H7 (cell line): ENCODE measurements at regions not wholly inside any gene's neighbourhood (a gene's known extent, or its start where the extent isn't known, plus 50 kb on each side); places are given as distances from the start of the nearest gene placed in this dataset.
"Not testable (repeated sequence)": the region's sequence is repeated elsewhere in the genome, so short reads cannot be mapped to it uniquely, and the experiment has no call there.

Experiments
- DNase-seq: peaks from one replicate; pipeline ENCODE4 v3.0.0; 2012
- H3K27me3 ChIP-seq: 2 replicates; pipeline ENCODE4 v1.6.0; 2011; ENCODE audit warnings: mild to moderate bottlenecking, low read length; ENCODE audit not compliant: control insufficient read depth, insufficient read depth
- H3K36me3 ChIP-seq: replicated peaks from 2 replicates; pipeline ENCODE4 v1.5.1; 2011; ENCODE audit warnings: low read length; ENCODE audit not compliant: control insufficient read depth, insufficient read depth
- H3K4me3 ChIP-seq: 2 replicates; pipeline ENCODE4 v1.5.1; 2011; ENCODE audit warnings: low read depth, mild to moderate bottlenecking, control low read depth, low read length, moderate library complexity; ENCODE audit not compliant: insufficient read depth

GRCh38 chrX:112450810-112451209 is 228.9 kb downstream of the LHFPL1 start:
- H3K36me3 ChIP-seq: no peaks in the 10 kb centered on the region
- no peak overlapping the region for H3K4me3 ChIP-seq
- no peaks in the 10 kb centered on the region for H3K27me3 ChIP-seq
- no peak for DNase-seq

- Histone ChIP-seq H3K4me3 (no peak overlapping the region), H3K27me3 (no peaks in the 10 kb centered on the region), H3K36me3 (no peaks in the 10 kb centered on the region)
- DNase-seq: no peak
Measured at GRCh38 chrX:112440277-112440676, 239.5 kb downstream of the LHFPL1 start.

GRCh38 chrX:112424166-112424565 is 255.6 kb downstream of the LHFPL1 start:
- no peak for DNase-seq
- Histone ChIP-seq H3K4me3 (no peak overlapping the region), H3K36me3 (no peaks in the 10 kb centered on the region), H3K27me3 (no peaks in the 10 kb centered on the region)

- H3K36me3 ChIP-seq: no peaks in the 10 kb centered on the region
- H3K4me3 ChIP-seq: no peak overlapping the region
- no peak for DNase-seq
- no peaks in the 10 kb centered on the region for H3K27me3 ChIP-seq
Measured at GRCh38 chrX:112391313-112391712, 288.4 kb downstream of the LHFPL1 start.

GRCh38 chrX:112381649-112382298 is 298.0 kb downstream of the LHFPL1 start:
- not testable (repeated sequence) for H3K27me3 ChIP-seq, H3K4me3 ChIP-seq, DNase-seq, H3K36me3 ChIP-seq

GRCh38 chrX:112380541-112381278 is 298.1 kb upstream of the TRPC5 start:
- Histone ChIP-seq H3K36me3 (no peaks in the 10 kb centered on the region), H3K27me3 (no peaks in the 10 kb centered on the region), H3K4me3 (no peak overlapping the region)
- no peak for DNase-seq

- Histone ChIP-seq H3K4me3 (no peak overlapping the region), H3K36me3 (no peaks in the 10 kb centered on the region), H3K27me3 (no peaks in the 10 kb centered on the region)
- DNase-seq: no peak
Measured at GRCh38 chrX:112377481-112377880, 294.9 kb upstream of the TRPC5 start.

GRCh38 chrX:112368371-112368770 is 285.8 kb upstream of the TRPC5 start:
- Histone ChIP-seq H3K4me3 (no peak overlapping the region), H3K36me3 (no peaks in the 10 kb centered on the region), H3K27me3 (no peaks in the 10 kb centered on the region)
- DNase-seq: peak; percentile 26

GRCh38 chrX:112367065-112367464 is 284.5 kb upstream of the TRPC5 start:
- H3K27me3 ChIP-seq: no peaks in the 10 kb centered on the region
- H3K4me3 ChIP-seq: no peak overlapping the region
- no peaks in the 10 kb centered on the region for H3K36me3 ChIP-seq
- no peak for DNase-seq

GRCh38 chrX:112359906-112360305 is 277.3 kb upstream of the TRPC5 start:
- H3K36me3 ChIP-seq: no peaks in the 10 kb centered on the region
- DNase-seq: no peak
- no peaks in the 10 kb centered on the region for H3K27me3 ChIP-seq
- H3K4me3 ChIP-seq: no peak overlapping the region

- no peaks in the 10 kb centered on the region for H3K27me3 ChIP-seq
- no peak for DNase-seq
- no peaks in the 10 kb centered on the region for H3K36me3 ChIP-seq
- no peak overlapping the region for H3K4me3 ChIP-seq
Measured at GRCh38 chrX:112355931-112356330, 273.4 kb upstream of the TRPC5 start.

- DNase-seq: no peak
- no peak overlapping the region for H3K4me3 ChIP-seq
- no peaks in the 10 kb centered on the region for H3K27me3 ChIP-seq
- H3K36me3 ChIP-seq: no peaks in the 10 kb centered on the region
Measured at GRCh38 chrX:112341598-112341997, 259.0 kb upstream of the TRPC5 start.

GRCh38 chrX:112313201-112313600 is 230.6 kb upstream of the TRPC5 start:
- no peak overlapping the region for H3K4me3 ChIP-seq
- H3K36me3 ChIP-seq: no peaks in the 10 kb centered on the region
- no peak for DNase-seq
- no peaks in the 10 kb centered on the region for H3K27me3 ChIP-seq

- Histone ChIP-seq H3K36me3 (no peaks in the 10 kb centered on the region), H3K27me3 (no peaks in the 10 kb centered on the region; the same call in none of the 2 replicates), H3K4me3 (no peak overlapping the region)
- no peak for DNase-seq
Measured at GRCh38 chrX:112306027-112306426, 223.5 kb upstream of the TRPC5 start.

- no peaks in the 10 kb centered on the region for H3K27me3 ChIP-seq
- no peak for DNase-seq
- H3K36me3 ChIP-seq: no peaks in the 10 kb centered on the region
- no peak overlapping the region for H3K4me3 ChIP-seq
Measured at GRCh38 chrX:112279940-112280339, 197.4 kb upstream of the TRPC5 start.
